Parathyroid adenoma (tissue), 2 donors: ENCODE measurements at regions not wholly inside any gene's neighbourhood (a gene's known extent, or its start where the extent isn't known, plus 50 kb on each side); places are given as distances from the start of the nearest gene placed in this dataset.

Source experiments
- H2AFZ ChIP-seq: fragments of 300-600 bp; sonication (generic); one replicate; pipeline ENCODE4 v1.7.0; 2017; ENCODE audit warnings: antibody characterized with exemption, mild to moderate bottlenecking
- H3K27ac ChIP-seq: fragments of 300-600 bp; sonication (generic); one replicate; pipeline ENCODE4 v1.7.0; 2017
- H3K27me3 ChIP-seq: fragments of 300-600 bp; sonication (generic); one replicate; pipeline ENCODE4 v1.7.0; 2017; ENCODE audit warnings: low read length; ENCODE audit not compliant: control insufficient read depth, insufficient read depth
- H3K36me3 ChIP-seq: fragments of 300-600 bp; sonication (generic); one replicate; pipeline ENCODE4 v1.7.0; 2017; ENCODE audit warnings: low read length; ENCODE audit not compliant: control insufficient read depth, insufficient read depth
- H3K4me1 ChIP-seq: fragments of 300-600 bp; sonication (generic); one replicate; pipeline ENCODE4 v1.7.0; 2017; ENCODE audit warnings: control low read depth
- H3K4me2 ChIP-seq: fragments of 300-600 bp; sonication (generic); one replicate; pipeline ENCODE4 v1.7.0; 2017; ENCODE audit warnings: low read length
- H3K4me3 ChIP-seq: fragments of 300-600 bp; sonication (generic); one replicate; pipeline ENCODE4 v1.7.0; 2017; ENCODE audit warnings: low read depth, low read length
- H3K79me2 ChIP-seq: fragments of 300-600 bp; sonication (generic); one replicate; pipeline ENCODE4 v1.7.0; 2017; ENCODE audit warnings: control low read depth
- H3K9ac ChIP-seq: fragments of 300-600 bp; sonication (generic); one replicate; pipeline ENCODE4 v1.7.0; 2017; ENCODE audit warnings: mild to moderate bottlenecking
- H3K9me3 ChIP-seq: fragments of 300-600 bp; sonication (generic); one replicate; pipeline ENCODE4 v1.7.0; 2017; ENCODE audit warnings: low read length; ENCODE audit not compliant: control insufficient read depth
- CTCF ChIP-seq: fragments of 300-600 bp; sonication (generic); IDR thresholded peaks from one replicate; pipeline ENCODE4 v1.7.0; 2017; ENCODE audit warnings: antibody characterized with exemption, mild to moderate bottlenecking
- donor health status: primary hyperparathyroidism.

- Histone ChIP-seq H3K9ac (no peak overlapping the region), H3K79me2 (no peaks in the 10 kb centered on the region), H3K27ac (no peak overlapping the region), H3K4me3 (no peak overlapping the region), H3K27me3 (no peaks in the 10 kb centered on the region), H3K4me2 (no peak overlapping the region), H3K9me3 (no peaks in the 10 kb centered on the region), H3K36me3 (no peaks in the 10 kb centered on the region), H2AFZ (no peak overlapping the region), H3K4me1 (no peaks in the 10 kb centered on the region)
- TF ChIP-seq CTCF = no peak
Observed at GRCh38 chr5:92945605-92946097, 635.4 kb downstream of the NR2F1-AS1 start.

GRCh38 chr5:92944903-92945604, 636.0 kb downstream of the NR2F1-AS1 start:
- Histone ChIP-seq H3K79me2 (no peaks in the 10 kb centered on the region), H3K27me3 (no peaks in the 10 kb centered on the region), H3K27ac (no peak overlapping the region), H3K9me3 (no peaks in the 10 kb centered on the region), H3K9ac (no peak overlapping the region), H3K4me2 (no peak overlapping the region), H3K36me3 (no peaks in the 10 kb centered on the region), H3K4me3 (no peak overlapping the region), H3K4me1 (no peaks in the 10 kb centered on the region), H2AFZ (no peak overlapping the region)
- TF ChIP-seq CTCF = no peak

- Histone ChIP-seq H3K4me1 (no peaks in the 10 kb centered on the region), H3K27ac (no peak overlapping the region), H3K79me2 (no peaks in the 10 kb centered on the region), H3K9me3 (no peaks in the 10 kb centered on the region), H3K4me3 (no peak overlapping the region), H3K27me3 (no peaks in the 10 kb centered on the region), H3K9ac (no peak overlapping the region), H3K36me3 (no peaks in the 10 kb centered on the region), H2AFZ (no peak overlapping the region), H3K4me2 (no peak overlapping the region)
- TF ChIP-seq CTCF = no peak
Observed at GRCh38 chr5:92944337-92944736, 636.7 kb downstream of the NR2F1-AS1 start.

GRCh38 chr5:92942762-92943161, 638.3 kb downstream of the NR2F1-AS1 start:
- no peak for TF ChIP-seq CTCF
- no peak overlapping the region for H3K4me3 ChIP-seq
- no peak overlapping the region for H3K9ac ChIP-seq
- no peak overlapping the region for H3K4me2 ChIP-seq
- no peak overlapping the region for H2AFZ ChIP-seq
- H3K27me3 ChIP-seq = no peaks in the 10 kb centered on the region
- H3K36me3 ChIP-seq = no peaks in the 10 kb centered on the region
- H3K4me1 ChIP-seq = no peaks in the 10 kb centered on the region
- H3K79me2 ChIP-seq = no peaks in the 10 kb centered on the region
- H3K27ac ChIP-seq = no peak overlapping the region
- no peaks in the 10 kb centered on the region for H3K9me3 ChIP-seq

- H3K9me3 ChIP-seq = no peaks in the 10 kb centered on the region
- TF ChIP-seq CTCF = no peak
- H3K9ac ChIP-seq = no peak overlapping the region
- no peaks in the 10 kb centered on the region for H3K4me1 ChIP-seq
- H3K27me3 ChIP-seq = no peaks in the 10 kb centered on the region
- H3K4me3 ChIP-seq = no peak overlapping the region
- H3K4me2 ChIP-seq = no peak overlapping the region
- no peaks in the 10 kb centered on the region for H3K79me2 ChIP-seq
- no peaks in the 10 kb centered on the region for H3K36me3 ChIP-seq
- no peak overlapping the region for H3K27ac ChIP-seq
- H2AFZ ChIP-seq = no peak overlapping the region
Observed at GRCh38 chr5:92941806-92942205, 639.2 kb downstream of the NR2F1-AS1 start.
